Loucy (cell line): ENCODE measurements at regions not wholly inside any gene's neighbourhood (a gene's known extent, or its start where the extent isn't known, plus 50 kb on each side); places are given as distances from the start of the nearest gene placed in this dataset.

Source experiments
- CTCF ChIP-seq: fragments of 200-600 bp; sonication (generic); conservative IDR thresholded peaks from 2 replicates; pipeline ENCODE4 v1.5.1; 2014; ENCODE audit warnings: mild to moderate bottlenecking, antibody characterized with exemption, low read length
- EZH2phosphoT487 ChIP-seq: fragments of 200-600 bp; IDR thresholded peaks from 2 replicates; pipeline ENCODE4 v1.6.1; 2018; ENCODE audit warnings: antibody characterized with exemption, mild to moderate bottlenecking, moderate library complexity, borderline replicate concordance

DNA sequence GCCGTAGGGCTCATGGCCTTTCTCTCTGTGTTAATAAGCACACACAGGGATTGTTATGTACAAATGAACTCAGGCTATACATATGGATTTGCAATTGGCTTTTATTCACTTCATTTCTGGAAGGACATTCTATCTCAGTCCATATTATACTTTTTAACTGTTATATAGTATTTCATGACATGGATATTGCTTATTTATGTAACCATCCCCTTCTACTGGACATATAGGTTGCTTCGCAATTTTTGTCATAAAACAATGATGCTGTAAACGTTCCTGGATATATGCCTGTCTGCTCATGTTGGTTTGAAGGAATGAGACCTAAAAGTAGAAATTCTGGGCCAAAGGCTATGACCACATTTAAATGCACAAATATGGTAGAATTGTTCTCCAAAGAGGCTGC, 158.1 kb downstream of the BCOR start:
- TF ChIP-seq CTCF (no peak), EZH2phosphoT487 (no peak)
